KBM-7 (cell line): ENCODE measurements at regions not wholly inside any gene's neighbourhood (a gene's known extent, or its start where the extent isn't known, plus 50 kb on each side); places are given as distances from the start of the nearest gene placed in this dataset.

ENCODE experiments used
- DNase-seq: peaks from one replicate; pipeline ENCODE4 v3.0.0-alpha.2; 2015
- in situ Hi-C: fragments of 300-500 bp; cut with MboI; formaldehyde crosslinking; loops from 2 replicates; pipeline ENCODE4 v1.14.3; 2020; ENCODE audit warnings: low sequenced_read_pairs, low pct_unique_long_range_greater_than_20kb, mixed read lengths

- DNase-seq: no peak
- in situ Hi-C loops: no loop called here
These were observed 629.9 kb downstream of the DIAPH3 start for GRCh38 chr13:59533561-59534555.

- DNase-seq: no peak
- in situ Hi-C loops: no loop called here
These were observed 628.9 kb downstream of the DIAPH3 start for GRCh38 chr13:59534806-59535205.

- no peak for DNase-seq
- in situ Hi-C loops: no loop called here
These were observed 626.2 kb downstream of the DIAPH3 start for GRCh38 chr13:59537500-59537899.

- no peak for DNase-seq
- in situ Hi-C loops: no loop called here
These were observed 625.2 kb downstream of the DIAPH3 start for GRCh38 chr13:59538512-59538911.

- no peak for DNase-seq
- in situ Hi-C loops: no loop called here
These were observed 621.4 kb downstream of the DIAPH3 start for GRCh38 chr13:59542303-59542702.

- no peak for DNase-seq
- in situ Hi-C loops: no loop called here
These were observed 620.3 kb downstream of the DIAPH3 start for GRCh38 chr13:59543418-59543817.

- in situ Hi-C loops: no loop called here
- no peak for DNase-seq
These were observed 618.7 kb downstream of the DIAPH3 start for GRCh38 chr13:59545007-59545406.

GRCh38 chr13:59546178-59546577 lies 617.5 kb downstream of the DIAPH3 start:
- DNase-seq: no peak
- in situ Hi-C loops: no loop called here

GRCh38 chr13:59547950-59548349 lies 615.8 kb downstream of the DIAPH3 start:
- in situ Hi-C loops: no loop called here
- no peak for DNase-seq

- in situ Hi-C loops: no loop called here
- peak; percentile 42 for DNase-seq
These were observed 600.8 kb downstream of the DIAPH3 start for GRCh38 chr13:59562924-59563323.

GRCh38 chr13:59566561-59566960 lies 597.2 kb downstream of the DIAPH3 start:
- DNase-seq: no peak
- in situ Hi-C loops: no loop called here

- in situ Hi-C loops: no loop called here
- no peak for DNase-seq
These were observed 595.4 kb downstream of the DIAPH3 start for GRCh38 chr13:59568306-59568705.

GRCh38 chr13:59570204-59570603 lies 593.5 kb downstream of the DIAPH3 start:
- in situ Hi-C loops: no loop called here
- DNase-seq: no peak

- no peak for DNase-seq
- in situ Hi-C loops: no loop called here
These were observed 579.6 kb downstream of the DIAPH3 start for GRCh38 chr13:59584101-59584500.

- in situ Hi-C loops: no loop called here
- DNase-seq: no peak
These were observed 578.7 kb downstream of the DIAPH3 start for GRCh38 chr13:59584761-59585670.

GRCh38 chr13:59587030-59587429 lies 576.7 kb downstream of the DIAPH3 start:
- in situ Hi-C loops: no loop called here
- no peak for DNase-seq

- in situ Hi-C loops: no loop called here
- DNase-seq: no peak
These were observed 575.6 kb downstream of the DIAPH3 start for GRCh38 chr13:59587971-59588716.

- no peak for DNase-seq
- in situ Hi-C loops: no loop called here
These were observed 575.0 kb downstream of the DIAPH3 start for GRCh38 chr13:59588717-59589067.

- in situ Hi-C loops: no loop called here
- DNase-seq: no peak
These were observed 561.7 kb downstream of the DIAPH3 start for GRCh38 chr13:59601993-59602392.
